ENCODE measurements at regions not wholly inside any gene's neighbourhood (a gene's known extent, or its start where the extent isn't known, plus 50 kb on each side); places are given as distances from the start of the nearest gene placed in this dataset.

DNA sequence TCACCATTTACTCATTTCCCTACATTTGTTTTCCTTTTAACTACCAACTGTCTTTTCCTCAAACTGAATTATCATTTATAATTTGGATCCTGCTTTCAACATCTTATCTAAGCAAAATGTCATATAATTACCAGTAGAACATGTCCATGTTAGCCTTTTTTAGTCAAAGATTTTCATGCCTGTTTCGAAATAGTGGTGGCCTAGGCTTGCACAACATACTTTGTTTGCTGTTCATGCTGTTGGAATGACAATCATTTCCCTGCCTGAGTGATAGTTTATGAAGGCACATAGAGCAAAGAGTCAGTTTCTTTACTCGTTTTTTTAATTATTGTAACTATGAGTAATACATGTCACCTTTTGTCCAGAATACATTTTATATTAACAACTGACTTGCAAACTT, 144.3 kb upstream of the ANO3 start:
- DNase-seq (ENCODE audit: low read depth) = no peak

DNA sequence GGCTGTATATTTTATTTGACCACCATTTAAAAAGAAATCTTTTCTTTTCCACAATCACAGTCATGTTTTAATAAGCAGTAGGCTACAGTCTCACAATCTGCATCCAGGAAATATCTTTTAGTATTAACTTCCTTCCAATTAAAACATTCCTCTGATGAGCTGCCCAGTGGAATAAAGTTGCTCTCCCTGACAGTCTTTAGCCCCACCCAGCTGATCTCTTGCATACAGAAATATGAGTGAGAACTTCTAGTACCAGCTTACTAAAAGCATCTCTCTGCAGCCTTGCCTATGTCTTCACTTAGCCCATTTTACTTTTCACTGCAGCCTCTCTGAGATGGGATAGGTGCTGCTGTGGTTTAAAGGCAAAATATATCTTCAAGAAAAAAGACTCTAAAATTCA, 143.4 kb upstream of the ANO3 start:
- no peak for DNase-seq (ENCODE audit: low read depth)

DNA sequence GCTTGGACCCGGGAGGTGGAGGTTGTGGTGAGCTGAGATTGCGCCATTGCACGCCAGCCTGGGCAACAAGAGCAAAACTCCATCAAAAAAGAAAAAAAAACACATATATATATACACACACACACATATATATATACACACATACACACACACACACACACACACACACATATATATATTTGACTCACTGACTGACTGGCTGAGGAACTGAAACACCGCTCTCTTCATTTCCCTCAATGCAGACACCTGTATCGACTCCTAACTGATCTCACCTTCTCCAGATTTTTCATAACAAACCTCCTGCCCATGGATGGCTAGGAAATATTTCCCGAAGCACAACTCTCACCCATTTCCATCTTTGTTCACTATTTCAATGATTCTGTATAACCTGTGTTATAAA, 140.7 kb upstream of the ANO3 start:
- DNase-seq (ENCODE audit: low read depth) = no peak

DNA sequence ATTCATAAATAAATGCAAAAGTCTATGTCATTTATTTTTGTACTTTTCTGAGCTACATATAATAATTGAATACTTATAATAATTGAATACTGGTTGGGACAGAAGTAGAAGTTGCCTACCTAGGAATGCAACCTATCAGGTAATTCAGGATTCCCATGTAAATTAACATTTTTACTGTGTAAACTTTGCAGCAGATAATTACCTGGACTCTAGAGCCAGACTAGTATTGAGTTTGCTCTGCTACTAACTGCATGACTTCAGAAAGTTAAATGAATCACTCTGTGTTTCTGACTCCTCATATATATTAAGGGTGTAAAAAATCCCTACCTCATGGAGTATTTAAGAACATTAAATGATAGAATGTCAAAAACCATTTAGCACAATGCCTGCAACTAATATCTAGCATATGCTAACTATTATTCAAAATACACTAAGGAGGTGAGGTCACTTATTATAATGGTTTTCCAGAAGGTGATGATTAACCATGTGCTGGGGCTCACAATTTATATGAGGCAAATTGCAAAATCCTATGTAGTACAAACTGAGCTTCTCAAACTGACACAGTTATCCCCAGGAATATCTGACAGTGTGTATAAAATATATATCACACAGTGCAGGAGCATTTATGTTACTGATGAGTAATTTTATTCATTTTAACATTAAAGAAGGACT, 138.1 kb upstream of the ANO3 start:
- no peak for DNase-seq (ENCODE audit: low read depth)

DNA sequence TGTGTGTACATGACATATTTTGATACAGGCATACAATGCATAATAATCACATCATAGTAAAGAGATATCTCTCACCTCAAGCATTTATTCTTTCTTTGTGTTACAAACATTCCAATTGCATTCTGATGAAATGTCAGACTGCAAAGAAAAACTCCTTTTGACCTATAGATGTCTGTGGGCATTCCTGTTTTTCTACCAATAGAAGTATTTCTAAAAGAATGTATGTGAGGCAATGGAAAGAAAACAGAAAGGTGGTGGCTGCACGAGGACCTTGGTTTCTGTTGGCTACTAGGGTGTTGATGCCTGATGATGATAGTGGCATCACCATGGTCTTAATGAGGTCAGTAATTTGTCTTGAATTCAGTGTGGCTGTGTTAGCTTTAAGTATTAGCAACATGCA, 137.0 kb upstream of the ANO3 start:
- DNase-seq (ENCODE audit: low read depth) = no peak

DNA sequence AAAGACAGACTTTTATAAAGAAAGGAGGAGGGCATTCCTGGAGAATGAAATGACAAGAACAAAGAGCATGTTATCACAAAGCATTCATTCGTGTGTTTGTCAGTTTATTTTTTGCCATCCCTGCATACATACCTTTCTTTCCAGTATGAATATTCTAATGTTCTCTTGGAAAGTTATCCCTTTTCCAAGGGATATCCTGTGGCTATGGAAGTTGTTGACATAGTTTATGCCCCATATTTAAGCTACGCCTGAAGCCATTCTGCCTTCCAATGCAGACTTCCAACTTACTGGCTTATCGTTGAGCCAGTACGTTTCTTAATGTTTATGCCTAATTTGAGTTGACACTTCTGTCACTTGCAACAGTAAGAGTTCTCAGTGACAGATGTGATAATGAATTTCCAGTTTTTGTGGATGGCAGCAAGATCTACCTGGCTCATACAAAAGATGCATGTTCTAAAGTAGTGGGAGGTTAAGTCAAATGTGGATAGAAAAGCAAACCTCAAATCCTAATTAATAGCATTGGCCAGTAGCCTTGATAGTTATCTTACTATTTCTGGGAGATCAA, 133.3 kb upstream of the ANO3 start:
- DNase-seq (ENCODE audit: low read depth) = no peak

DNA sequence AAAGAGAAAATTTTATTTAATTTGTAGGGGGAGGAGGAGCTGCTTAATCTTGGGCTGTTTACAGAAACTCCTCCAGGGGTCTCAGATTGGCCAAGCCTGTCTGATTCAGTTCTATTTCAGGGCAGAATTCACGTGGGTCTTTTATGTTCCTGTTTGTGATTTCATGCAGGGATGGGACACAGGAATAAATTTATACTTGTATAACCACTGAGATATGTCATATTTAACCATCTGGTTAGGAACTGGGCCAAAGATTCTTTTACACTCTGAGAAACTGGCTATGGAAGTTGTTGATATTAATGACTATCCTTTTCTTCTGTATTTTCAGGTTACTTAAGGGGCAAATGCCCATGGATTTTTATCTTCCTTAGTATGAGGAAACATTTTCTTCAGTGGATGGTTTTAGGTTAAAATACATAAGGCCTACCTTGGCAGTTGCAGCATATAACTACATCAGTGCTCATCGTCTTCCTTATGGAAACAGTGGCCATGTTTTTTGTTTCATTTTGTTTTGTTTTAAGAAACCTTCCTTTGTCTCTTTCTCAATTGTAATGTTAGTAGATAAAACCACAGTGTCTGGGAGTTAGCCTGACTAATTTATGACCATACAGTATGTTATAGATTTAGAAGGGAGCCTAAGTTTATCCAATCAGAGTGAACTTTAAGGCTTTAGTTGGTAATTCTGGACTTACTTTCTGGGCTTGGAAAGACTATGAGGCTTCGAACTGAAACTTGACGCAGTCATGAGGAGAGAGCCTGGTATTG, 132.4 kb upstream of the ANO3 start:
- no peak for DNase-seq (ENCODE audit: low read depth)

DNA sequence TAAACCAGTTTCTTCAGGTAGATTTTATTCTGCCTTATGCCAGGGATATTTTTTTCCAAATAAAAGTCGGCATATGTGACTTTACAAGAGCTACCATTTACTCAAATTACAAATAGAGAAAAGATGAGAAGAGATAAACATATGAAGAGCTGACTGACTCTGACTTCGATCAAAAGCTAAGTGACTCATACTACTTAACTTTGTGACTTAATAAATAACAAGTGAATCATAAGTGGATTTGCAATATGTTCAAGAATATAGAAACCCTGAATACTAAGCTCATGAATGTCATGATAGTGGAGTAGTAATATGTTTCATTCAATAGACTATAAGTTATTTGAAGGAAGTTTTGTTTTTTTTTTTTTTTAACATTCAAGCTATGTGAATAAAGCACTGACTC, 130.5 kb upstream of the ANO3 start:
- DNase-seq (ENCODE audit: low read depth) = no peak

DNA sequence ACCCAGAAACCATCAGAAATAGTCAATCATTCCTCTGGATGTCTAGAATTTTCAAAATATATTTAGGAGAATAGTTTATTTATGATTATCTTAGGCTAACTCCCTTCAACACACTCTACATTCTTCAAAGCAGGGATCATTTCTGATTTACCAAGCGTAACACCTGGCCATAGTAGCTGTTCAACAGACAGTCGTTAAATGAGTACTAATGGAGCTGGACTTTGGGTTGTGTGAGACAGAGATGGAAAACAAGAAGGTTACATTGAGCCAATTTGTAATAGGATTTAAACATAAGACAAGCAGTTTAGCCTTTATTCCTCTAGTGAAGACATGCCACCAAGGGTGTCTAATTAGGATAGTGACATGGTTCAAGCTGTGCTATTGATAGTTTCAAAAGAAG, 129.2 kb upstream of the ANO3 start:
- DNase-seq (ENCODE audit: low read depth) = no peak

DNA sequence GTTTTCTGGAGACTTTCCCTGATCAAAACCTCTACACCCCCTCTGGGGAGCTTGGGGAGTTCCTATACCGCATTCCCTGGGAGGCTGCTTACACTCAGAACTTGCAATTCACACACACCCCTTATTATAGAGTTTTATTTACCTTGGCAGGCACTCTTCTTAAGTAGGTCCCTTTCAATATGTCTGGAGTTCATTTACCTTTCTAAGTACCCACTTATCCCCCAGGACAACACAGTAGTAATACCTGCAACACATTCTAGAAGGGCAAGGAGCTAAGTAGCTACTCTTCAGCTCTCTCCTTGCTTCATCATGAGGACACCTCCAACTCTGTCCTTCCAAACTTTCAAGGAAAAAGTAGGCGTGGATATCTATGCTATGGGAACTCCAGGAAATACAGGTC, 127.8 kb upstream of the ANO3 start:
- DNase-seq (ENCODE audit: low read depth) = no peak

DNA sequence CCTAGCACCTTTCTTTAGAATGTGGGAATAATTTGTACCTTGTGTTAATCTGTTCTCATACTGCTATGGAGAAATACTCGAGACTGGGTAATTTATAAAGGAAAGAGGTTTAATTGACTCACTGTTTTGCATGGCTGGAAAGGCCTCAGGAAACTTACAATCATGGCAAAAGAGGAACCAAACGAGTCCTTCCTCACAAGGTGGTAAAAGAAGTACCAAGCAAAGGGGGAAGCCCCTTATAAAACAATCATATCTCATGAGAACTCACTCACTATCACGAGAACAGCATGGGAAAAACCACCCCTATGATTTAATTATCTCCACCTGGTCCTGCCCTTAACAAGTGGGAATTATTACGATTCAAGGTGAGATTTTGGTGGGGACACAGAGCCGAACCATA, 127.1 kb upstream of the ANO3 start:
- DNase-seq (ENCODE audit: low read depth) = no peak

DNA sequence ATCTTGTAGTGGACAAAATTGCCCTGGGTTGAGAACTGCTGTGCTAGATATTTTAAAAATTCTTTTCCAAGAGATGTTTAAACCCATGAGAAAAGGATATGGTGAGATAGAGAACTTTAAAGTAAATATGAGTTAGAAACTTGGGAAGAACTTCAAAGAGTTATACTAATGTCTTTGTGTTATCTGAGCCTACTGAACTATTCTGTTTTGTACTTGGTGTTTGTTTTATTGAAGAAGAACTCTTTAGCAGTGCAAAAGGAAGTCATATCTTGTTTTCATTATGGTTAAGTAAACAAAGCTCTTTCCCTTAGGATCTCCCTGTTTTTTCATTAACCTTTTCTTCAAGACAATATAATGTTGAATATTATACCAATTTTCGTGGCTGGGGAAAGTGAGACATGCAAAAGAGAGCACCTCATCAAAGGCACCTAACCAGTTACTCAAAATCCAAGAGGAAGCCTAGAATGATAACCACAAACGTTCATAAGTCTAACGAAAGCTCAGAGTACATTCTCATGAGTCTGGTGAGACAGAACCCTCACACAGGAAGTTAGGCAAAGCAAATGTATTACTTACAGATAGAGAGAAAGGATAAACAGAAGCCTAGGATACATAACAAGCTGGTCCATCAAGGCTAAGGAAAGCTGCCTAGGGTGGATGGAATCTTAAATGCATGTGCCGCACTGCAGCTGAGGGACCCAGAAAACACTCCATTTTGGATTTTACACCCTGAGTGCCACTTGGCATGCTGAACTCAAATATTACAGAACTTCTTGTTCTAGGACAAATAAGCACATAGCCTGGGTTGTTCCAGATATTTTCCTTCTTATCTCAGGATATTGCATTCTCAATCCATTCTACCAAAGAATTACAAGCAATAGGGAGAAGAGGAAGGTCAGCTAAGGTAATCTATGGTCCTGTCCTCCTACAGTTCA, 112.5 kb upstream of the ANO3 start:
- DNase-seq (ENCODE audit: low read depth) = no peak

DNA sequence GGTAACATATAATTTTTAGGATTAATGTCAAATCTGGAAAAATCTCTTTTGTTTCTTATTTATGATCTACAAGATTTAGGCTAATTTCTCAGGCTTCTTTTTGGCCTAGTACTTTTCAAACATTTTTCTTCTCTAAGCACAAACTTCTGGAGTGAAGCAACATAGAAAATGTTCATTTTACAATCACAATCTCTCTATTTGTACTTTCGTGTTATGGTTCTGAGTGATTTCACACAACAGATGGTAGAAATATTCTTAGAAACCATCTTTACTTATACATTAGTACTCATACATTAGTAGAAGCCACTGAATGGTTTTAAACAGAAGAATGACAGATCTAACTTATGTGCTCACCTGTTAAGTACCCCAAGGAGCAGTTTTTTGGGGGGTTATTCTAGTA, 106.3 kb upstream of the ANO3 start:
- no peak for DNase-seq (ENCODE audit: low read depth)

DNA sequence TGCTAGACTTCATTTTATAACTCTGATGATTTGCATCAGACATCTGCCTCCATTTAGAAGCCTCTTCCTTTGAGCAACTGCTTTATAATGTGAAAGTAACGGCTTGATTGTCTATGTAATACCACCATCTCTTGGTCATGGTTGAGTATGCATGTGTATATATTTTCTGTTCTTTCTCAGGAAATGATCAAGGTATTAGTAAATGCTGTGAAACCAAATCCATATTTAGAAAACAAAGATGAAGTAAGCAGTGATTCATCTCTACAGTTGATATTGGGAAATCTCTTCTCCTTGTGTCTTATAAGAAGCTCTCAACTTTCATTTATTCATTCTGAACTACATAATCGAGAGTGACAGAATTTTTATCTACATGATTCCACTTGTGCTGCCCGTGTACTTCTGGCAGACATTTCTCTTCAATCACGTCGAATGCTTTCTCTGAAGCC, 104.6 kb upstream of the ANO3 start:
- DNase-seq (ENCODE audit: low read depth) = no peak

DNA sequence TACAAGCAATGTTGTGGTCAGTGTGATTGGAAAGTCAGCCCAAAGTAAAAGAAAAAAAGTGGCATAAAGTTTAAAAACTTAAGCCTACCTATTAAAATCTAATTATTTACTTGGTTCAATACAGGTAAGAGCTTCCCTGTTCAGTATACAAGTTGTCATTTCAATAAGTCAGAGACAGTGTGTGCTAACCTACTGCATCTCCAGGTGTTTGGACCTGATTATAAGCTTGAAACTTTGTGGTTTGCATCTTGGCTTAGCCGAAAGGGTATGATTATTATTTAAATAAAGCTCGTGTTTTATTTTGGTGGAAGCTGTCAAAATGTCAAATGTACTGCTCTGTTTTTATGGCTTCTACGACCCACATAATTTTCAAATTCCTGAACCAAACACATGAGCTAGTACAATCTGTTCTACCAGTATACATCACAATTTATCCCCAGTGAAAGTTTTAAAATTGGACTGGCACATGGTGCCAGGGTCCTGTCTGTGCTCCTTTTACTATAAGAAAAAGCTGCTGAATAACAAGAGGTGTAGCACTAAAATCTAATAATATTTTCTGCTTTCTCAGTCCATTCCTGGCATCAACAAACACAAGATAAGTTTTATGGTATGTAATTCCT, 103.9 kb upstream of the ANO3 start:
- DNase-seq (ENCODE audit: low read depth) = no peak

DNA sequence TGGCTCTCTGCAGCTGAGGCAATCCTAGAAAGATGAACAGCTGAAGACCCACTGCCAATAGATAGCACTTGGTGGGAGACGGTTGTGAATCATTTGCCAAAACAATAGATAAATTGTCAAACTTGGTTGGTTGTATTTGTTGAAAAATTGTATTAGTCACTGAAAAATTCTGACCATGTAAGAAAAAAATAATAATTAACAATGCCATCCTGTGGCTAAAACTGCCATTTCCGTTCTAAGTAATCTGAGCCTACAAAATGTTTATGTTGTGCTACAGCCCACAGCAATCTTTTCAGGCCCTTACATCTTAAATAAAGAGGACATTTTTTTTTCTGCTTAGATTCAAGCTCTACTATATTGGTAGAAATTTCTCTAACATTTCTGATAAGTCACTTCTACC, 103.2 kb upstream of the ANO3 start:
- no peak for DNase-seq (ENCODE audit: low read depth)

DNA sequence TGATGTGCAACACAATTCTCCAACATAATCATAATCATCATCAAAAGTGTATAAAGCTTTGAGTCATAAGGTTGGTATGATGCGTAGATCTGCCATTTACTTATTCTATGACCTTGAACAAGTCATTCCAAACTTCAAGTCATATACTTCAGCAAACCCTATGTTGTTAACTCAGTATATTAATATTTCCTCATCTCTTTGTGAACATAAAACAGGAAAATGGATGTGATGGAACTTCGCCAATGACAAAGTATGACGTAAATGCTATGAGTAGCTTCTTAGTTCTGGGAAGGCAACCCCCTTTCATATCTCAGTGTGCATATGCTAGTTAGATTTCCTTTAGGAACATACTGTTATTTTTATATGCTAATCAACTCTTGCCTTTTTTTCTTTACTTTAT, 102.7 kb upstream of the ANO3 start:
- DNase-seq (ENCODE audit: low read depth) = no peak

DNA sequence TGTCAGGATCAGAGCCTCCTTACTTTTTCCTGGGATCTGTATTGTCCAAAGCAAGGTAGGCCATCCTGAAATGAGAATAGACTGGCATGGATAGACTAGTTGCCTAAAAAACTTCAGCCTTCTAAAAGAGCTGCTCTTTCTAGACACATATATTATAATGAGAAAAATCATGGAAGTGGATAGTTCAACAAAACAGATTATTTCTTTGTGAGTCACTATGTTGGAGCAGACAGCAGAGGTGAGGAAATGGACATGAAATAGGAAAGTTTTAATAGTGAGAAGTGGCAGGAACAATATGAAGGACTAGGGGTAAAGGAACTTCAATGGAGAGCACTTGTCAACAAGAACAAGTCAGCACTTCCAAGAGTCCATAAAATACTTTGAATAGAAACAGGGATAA, 101.9 kb upstream of the ANO3 start:
- no peak for DNase-seq (ENCODE audit: low read depth)

DNA sequence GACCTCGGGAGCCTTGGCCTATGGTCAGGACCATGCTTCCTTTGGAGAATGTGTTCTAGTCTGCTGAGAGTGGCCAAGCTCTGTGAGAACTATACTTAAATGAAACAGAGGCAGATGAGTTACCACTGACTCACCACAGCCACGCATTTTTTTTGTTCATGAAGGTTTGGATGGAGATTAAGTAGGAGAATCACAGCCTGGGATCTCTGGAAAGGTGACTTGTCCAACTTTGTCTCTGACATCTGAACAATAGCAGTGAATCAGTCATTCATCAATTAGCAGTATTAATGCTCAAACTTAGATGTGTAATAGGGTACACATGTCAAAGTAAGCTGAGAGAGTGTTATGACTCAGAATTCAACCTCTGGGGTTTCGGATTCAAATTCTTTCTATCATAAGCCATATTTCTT, 100.7 kb upstream of the ANO3 start:
- DNase-seq (ENCODE audit: low read depth) = no peak

DNA sequence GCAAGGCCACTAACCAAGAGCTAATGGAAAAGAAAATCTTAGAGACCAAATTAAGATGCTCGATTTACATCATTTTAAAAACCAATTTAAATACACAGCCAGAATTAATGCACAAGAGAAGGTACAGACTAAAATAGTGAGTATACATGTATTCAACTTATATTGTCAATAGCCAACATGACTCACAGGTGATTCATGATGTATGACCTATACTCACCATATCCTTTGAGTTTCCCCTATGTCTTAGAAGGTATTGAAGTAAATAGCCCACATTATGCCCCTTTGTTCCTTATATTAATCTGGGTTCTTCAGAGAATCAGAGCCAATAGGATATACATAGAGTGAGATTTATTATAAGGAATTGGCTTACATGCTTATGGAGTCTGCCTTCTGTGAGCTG, 97.5 kb upstream of the ANO3 start:
- DNase-seq (ENCODE audit: low read depth) = no peak

DNA sequence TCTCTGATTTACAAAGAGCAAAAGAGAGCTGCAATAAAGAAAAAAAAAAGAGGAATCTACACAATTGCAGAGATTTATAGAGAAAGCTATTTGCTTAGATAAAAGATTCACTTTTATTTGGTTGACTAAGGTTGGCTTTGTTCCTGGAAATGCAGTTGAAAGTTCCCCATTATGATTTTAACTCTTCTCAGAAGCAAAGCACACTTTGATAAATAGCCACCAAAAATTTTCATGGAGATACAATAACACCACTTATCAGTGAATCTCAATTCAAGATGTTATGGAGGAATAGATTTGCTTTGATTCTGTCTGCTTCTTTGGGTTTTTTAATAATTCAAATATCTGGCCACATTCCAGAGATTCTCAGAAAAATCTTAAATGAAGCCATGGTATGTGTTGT, 88.5 kb upstream of the ANO3 start:
- DNase-seq (ENCODE audit: low read depth) = no peak

DNA sequence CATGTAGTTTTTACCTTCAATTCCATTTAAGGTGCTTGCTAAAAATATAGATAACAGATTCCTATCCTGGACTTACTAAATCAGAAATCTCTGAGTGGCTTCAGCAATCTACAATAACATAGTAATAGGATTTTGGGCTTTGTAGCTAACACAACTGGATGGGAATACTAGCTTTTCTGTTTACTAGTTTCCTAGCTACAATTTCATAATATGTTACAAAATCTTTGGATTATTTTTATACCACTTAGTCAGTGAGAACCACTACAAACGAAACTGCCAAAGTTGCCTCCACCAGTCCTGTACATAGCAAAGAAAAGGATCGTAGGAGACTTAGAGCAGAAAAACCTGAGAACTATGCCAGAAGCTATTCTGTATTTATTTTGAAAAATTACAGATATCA, 87.7 kb upstream of the ANO3 start:
- no peak for DNase-seq (ENCODE audit: low read depth)
